Superior temporal gyrus (tissue), 1 donor: ENCODE measurements at regions not wholly inside any gene's neighbourhood (a gene's known extent, or its start where the extent isn't known, plus 50 kb on each side); places are given as distances from the start of the nearest gene placed in this dataset.

Experiments used
- DNase-seq: peaks from one replicate; pipeline ENCODE4 v3.0.0-alpha.2; 2016; ENCODE audit errors: extremely low spot score

GRCh38 chr9:18346745-18347144, 127.2 kb upstream of the ADAMTSL1 start:
- peak; percentile 71 for DNase-seq

GRCh38 chr9:18347386-18348082, 126.4 kb upstream of the ADAMTSL1 start:
- DNase-seq = no peak

GRCh38 chr9:18348083-18348475, 125.9 kb upstream of the ADAMTSL1 start:
- no peak for DNase-seq

GRCh38 chr9:18349530-18349929, 124.4 kb upstream of the ADAMTSL1 start:
- no peak for DNase-seq

- no peak for DNase-seq
These were observed 123.9 kb upstream of the ADAMTSL1 start for GRCh38 chr9:18350036-18350435.

- DNase-seq = no peak
These were observed 122.9 kb upstream of the ADAMTSL1 start for GRCh38 chr9:18350995-18351595.

GRCh38 chr9:18352711-18353110, 121.2 kb upstream of the ADAMTSL1 start:
- DNase-seq = no peak

- no peak for DNase-seq
These were observed 120.5 kb upstream of the ADAMTSL1 start for GRCh38 chr9:18353473-18353872.

GRCh38 chr9:18357321-18357720, 116.6 kb upstream of the ADAMTSL1 start:
- no peak for DNase-seq

- no peak for DNase-seq
These were observed 115.6 kb upstream of the ADAMTSL1 start for GRCh38 chr9:18358325-18358724.

- no peak for DNase-seq
These were observed 114.6 kb upstream of the ADAMTSL1 start for GRCh38 chr9:18359335-18359734.

- DNase-seq = no peak
These were observed 113.9 kb upstream of the ADAMTSL1 start for GRCh38 chr9:18360005-18360404.

- no peak for DNase-seq
These were observed 112.3 kb upstream of the ADAMTSL1 start for GRCh38 chr9:18361646-18362045.

GRCh38 chr9:18362166-18362565, 111.8 kb upstream of the ADAMTSL1 start:
- no peak for DNase-seq

- no peak for DNase-seq
These were observed 110.9 kb upstream of the ADAMTSL1 start for GRCh38 chr9:18362901-18363685.

GRCh38 chr9:18365651-18366050, 108.3 kb upstream of the ADAMTSL1 start:
- no peak for DNase-seq

GRCh38 chr9:18366184-18366583, 107.8 kb upstream of the ADAMTSL1 start:
- DNase-seq = no peak

- no peak for DNase-seq
These were observed 105.7 kb upstream of the ADAMTSL1 start for GRCh38 chr9:18368206-18368605.

GRCh38 chr9:18371141-18371540, 102.8 kb upstream of the ADAMTSL1 start:
- DNase-seq = no peak

GRCh38 chr9:18371621-18372020, 102.3 kb upstream of the ADAMTSL1 start:
- DNase-seq = no peak

GRCh38 chr9:18379073-18379811, 94.7 kb upstream of the ADAMTSL1 start:
- no peak for DNase-seq

- DNase-seq = no peak
These were observed 91.7 kb upstream of the ADAMTSL1 start for GRCh38 chr9:18382243-18382642.
